Sigmoid colon (tissue), 3 donors: ENCODE measurements at regions not wholly inside any gene's neighbourhood (a gene's known extent, or its start where the extent isn't known, plus 50 kb on each side); places are given as distances from the start of the nearest gene placed in this dataset.

ENCODE experiments used
- CTCF ChIP-seq, 4 experiments: fragments of 450-650 bp in 3 of 4; fragments of 200-600 bp in 1 of 4; IDR thresholded peaks; one replicate each; pipeline ENCODE4 v1.5.1; 2016 to 2019; ENCODE audit warnings: antibody characterized with exemption in 4 of 4, mild to moderate bottlenecking in 3 of 4, moderate library complexity in 2 of 4
- POLR2A ChIP-seq, 2 donors: fragments of 450-650 bp; IDR thresholded peaks; one replicate each; pipeline ENCODE4 v1.6.1; 2016; ENCODE audit warnings: antibody characterized with exemption in 2 of 2, mild to moderate bottlenecking in 2 of 2, moderate library complexity in 2 of 2

- TF ChIP-seq CTCF (IDR thresholded peaks at IDR 0.05), result no peak
- no peak for TF ChIP-seq POLR2A (IDR thresholded peaks at IDR 0.05)
These were observed 255.4 kb downstream of the DAD1 start for GRCh38 chr14:22333422-22334274.
